Fibroblast of skin of left quadriceps (primary cell): ENCODE measurements at regions not wholly inside any gene's neighbourhood (a gene's known extent, or its start where the extent isn't known, plus 50 kb on each side); places are given as distances from the start of the nearest gene placed in this dataset.

Source experiments
- DNase-seq, 2 experiments: peaks; one replicate each; pipeline ENCODE4 v3.0.0-alpha.2; 2013; ENCODE audit warnings: low read depth in 2 of 2

DNA sequence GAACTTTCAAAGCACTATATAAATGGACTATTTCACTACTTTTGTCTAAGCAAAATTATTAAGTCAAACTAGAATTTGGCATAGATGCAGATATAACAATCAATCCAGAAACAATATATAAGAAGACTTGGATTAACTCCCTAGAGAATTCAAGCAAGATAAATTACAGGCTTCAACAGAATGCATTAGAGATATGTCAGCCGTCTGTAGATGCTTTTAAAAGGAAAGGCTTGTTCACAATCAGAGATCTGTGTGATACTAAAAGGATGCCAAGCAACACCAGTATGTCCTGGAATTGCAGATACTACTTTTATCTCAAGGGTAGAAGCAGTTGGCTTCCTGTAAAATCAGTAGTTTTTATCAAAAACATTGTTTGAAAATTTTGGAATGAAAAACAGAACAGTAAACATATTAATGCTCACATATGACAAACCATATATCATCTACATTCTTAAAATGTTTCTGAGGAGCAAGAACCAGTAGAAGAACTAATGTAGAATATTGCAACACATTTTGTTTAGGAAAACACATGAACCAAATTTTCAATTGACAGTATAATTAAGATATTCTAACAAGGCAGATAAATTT is 947.9 kb upstream of the LRRN3 start:
- DNase-seq = no peak

DNA sequence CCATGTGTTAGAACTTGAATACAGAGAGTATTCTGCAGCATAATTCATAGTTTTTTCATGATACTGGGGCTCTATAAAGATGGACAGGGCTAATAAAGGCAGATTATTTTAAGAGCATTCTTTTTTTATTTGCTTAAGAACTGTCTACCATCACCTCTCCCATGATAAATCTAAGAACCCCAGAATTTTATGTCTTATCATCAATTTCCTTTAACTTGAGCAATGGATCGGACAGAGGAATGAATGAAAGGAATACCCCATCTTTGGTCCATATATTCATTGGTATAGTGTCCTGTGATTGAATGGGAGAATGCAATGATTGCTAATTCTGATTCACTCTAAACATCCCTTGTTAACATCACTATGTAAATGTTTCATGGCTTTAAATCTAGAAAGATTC is 946.3 kb upstream of the LRRN3 start:
- DNase-seq = no peak

DNA sequence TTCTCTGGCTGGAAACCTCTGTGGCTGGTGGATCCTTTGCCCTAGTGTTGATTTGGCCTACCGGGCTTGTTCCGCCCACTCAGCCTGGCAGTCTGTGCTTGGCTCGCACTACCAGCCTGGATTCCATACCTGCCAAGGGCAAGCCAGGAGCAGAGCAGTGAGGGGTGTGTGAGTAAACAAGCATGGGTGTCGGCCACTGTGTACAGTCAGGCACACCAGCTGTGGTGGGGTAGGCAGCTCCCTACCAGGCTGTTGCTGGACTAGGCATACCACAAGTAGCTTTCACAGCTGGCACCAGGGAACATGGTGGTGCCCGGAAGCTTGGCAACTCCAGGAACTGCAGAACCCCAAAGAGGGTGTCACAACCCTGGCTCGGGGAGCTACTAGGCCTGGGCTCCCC is 942.9 kb upstream of the LRRN3 start:
- DNase-seq = no peak

DNA sequence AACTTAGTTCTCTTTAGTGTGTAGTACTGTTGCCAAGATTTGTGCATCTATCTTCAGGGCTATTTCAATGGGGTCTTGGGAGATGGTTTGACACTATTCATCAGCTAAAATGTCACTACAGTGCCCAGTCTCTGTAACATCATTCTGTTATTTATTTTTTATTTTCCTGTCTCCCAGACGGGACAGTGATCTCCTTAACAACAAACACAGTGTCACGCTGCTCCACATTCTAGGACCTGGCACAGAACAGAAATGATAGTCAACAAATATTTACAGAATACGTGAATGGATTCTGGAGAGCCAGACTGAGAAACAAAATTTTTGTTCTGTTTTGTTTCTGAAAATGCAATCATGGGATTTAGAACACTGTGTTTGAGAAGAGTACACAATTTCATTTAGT is 937.7 kb upstream of the LRRN3 start:
- no peak for DNase-seq

DNA sequence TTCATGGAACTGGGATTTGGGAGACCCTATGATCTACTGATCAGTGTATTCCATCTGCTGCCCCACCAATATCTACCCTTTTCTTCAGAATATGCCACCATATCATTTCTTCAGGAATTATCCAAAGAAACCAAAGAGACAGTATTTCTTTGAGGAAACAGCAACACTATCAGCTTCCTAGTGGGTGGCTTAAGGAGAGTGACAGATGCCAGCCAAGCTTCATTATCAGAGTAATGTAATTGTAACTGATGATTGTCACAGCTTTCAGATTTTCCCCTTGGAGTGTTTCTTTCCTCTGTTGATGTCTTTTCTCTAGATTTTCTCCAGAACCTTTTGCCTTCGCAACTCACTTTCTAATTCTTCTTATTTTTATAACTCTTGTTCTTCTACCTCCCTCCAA is 934.4 kb upstream of the LRRN3 start:
- no peak for DNase-seq

DNA sequence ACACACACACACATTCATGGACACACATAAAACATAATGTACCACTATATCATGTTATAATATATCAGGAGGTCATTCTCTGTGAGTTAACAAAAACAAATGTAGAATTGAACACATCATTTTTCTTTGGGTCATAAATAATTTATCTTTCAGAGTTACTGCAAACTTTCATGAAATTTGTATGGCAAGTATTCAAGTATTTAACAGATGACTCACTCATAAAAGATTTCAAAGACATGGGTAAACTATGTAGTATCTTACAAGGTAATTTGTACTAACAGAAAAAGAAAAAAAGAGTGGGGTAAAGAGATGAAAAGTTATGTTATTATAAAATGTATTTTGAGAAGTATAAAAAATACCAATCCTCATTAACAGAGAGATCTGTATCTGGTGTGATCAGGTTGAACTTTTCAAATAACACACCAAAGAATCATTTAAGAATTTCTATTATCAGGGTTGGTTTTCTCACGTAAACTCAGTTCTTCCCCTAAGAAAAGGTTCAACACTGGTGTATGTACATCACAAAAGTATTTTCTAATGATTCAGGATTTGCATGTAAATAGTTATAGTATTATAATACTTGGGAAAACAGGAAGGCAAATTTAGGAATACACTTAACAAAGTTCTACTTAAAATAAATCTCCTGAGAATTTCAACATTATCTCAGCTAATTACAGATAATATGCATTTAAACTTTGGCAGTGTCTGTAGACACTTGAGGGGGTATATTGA is 933.1 kb upstream of the LRRN3 start:
- DNase-seq = peak; percentile 14 to 15

DNA sequence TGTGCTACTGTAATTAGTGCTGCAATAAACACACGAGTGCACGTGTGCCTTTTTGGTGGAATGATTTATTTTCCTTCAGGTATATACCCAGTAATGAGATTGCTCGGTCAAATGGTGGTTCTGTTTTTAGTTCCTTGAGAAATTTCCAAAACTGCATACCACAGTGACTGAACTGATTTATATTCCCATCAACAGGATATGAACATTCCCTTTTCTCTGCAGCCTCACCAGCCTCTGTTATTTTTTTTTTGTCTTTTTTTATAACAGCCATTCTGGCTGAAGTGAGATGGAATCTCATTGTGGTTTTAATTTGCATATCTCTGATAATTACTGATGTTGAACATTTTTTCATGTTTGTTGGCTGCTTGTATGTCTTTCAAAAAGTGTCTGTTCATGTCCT is 922.9 kb upstream of the LRRN3 start:
- DNase-seq = no peak

DNA sequence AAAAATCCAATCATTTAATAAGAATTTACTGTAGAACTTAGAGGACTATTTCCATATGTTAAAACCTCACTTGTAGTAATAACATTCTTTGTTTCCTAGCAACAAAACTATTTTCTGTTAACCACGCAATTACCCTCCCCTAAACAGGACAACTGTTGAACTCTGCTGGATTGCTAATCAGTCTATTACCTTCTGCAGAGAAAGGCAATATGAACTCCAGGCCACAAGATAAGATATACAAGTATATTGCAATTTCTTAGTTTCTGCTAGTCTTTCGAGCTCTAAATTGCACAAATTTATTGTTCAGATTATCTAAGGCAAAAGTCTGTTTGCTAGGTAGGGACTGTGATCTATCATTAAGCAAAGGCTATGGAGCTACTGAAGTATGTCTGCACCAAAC is 920.1 kb upstream of the LRRN3 start:
- DNase-seq = no peak

DNA sequence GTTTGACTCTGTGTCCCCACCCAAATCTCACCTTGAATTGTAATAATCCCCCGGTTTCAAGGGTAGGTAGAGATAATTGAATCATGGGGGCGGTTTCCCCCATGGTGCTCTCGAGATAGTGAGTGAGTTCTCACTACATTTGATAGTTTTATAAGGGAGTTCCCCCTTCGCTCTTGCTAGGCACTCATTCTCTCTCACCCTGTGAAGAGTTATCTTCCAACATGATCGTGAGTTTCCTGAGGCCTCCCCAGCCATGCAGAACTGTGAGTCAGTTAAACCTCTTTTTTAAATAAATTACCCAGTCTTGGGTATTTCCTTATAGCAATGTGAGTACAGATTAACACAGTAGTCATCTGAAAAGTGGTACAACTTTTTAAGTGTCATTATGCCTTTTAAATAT is 913.5 kb upstream of the LRRN3 start:
- no peak for DNase-seq

DNA sequence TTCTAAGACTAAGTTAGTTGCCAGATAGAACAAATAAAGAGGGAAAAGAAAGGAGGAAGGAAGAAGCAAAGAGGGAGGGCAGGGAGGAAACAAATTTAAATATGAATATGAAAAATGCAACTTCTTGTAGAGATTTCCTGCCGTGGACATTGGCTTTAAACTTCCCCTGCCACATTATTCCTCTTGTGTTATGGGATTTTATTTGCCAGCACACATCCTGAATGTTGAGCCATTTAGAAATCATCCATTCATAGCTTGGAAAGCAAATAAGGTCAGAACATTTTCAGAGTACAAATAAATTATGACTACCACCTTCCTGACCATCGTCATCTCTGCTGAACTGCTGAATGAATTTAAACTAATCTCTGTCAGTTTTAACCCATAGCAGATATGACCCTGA is 911.9 kb upstream of the LRRN3 start:
- DNase-seq = no peak

DNA sequence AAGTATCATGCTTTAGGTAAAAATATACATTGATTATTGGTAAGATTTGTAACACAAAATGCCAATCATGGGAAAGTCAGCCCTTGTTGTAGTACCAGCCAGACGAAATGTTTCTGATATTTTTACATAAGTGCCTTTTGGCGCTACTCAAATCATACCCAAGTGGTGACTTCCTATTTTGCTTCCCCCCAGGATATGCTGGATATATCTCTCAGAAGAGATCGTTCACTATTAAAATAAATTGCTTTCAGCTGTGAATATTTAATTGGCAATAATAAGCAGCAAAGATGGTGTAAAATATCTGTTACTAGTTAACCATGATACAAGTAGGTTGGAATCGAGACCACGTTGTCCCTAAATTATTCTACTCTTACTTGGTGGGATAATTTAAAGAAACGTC is 909.2 kb upstream of the LRRN3 start:
- no peak for DNase-seq

DNA sequence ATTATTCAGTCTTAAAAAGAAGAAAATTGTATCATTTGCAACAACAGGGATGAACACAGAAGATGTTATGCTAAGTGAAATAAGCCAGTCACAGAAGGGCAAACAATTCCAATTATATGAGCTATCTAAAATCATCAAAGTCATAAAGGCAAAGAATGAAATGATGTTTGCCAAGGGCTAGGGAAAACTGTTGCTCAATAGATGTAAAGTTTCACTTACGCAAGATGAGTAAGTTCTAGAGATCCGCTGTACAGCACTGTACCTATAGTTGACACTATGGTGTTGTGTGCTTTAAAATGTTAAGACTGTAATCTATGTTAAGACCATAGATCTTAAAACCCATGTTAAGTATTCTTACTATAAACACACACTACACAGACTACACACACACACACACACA is 904.6 kb upstream of the LRRN3 start:
- no peak for DNase-seq

DNA sequence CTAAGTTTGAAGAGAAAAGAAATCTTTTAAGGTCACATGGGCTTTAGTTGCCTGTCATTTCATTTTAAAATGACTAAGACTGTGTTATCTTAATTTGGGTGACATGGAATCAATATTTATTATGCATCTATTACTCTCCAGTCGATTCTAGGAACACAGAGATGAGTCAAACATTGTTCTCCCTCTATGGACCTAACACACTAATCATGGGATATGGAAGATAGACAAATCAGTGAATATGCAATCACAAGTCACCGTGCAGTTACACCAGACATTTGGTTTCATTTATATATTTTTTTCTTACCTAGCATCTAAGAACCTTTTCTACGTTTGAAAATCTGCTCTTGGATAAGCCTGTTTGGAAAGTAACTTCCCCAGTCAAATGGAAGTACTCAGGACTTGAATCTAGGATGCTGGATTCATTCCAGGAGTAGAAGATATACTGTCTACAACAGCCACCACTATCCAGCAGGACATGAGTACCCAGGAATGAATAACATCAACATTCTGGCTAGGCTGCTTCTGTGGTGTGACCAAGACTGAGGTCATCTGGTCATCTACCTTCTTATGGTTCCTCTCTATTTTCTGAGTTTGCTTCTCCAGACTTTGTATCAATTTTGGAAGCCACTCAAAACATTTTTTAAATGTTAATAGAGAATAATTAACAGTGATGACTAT is 902.9 kb upstream of the LRRN3 start:
- no peak for DNase-seq

DNA sequence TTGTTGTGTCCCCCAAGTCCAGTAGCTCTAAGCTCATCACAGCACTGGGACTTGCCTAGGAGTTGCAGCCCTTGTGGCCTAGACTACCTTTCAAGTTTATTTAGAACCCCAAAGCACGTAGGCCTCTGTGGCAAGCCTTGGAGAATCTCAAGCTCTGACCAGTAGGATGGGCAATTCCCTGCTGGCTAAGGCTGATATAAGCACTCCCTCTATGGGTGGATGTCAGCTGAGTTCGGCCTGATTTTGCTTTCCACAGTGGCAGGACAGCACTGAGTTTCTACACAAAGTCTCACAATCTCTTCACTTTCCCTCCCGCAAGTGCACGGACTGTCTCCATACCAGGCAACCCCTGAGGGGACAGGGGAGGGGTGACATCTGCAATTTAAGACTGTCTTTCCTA is 886.4 kb upstream of the LRRN3 start:
- DNase-seq = no peak

DNA sequence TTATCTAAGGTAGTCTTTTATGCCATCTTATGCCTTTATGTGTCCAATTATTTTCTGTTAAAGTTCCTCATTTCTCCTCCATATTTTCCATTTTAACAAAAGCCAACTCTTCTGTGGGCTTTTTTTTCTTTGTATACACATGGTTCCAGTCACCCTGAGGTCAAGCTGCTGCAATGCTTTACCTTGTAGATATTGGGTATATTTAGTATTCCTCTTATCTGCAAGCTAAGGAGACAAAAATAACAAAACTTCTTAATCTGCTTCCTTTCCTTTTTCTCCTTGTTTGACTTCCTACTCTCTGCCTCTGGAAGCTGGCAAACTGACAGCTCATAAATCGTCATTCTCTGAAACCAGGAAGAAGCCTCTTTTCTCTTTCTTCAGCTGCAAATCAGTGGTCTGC is 885.0 kb upstream of the LRRN3 start:
- DNase-seq = no peak

DNA sequence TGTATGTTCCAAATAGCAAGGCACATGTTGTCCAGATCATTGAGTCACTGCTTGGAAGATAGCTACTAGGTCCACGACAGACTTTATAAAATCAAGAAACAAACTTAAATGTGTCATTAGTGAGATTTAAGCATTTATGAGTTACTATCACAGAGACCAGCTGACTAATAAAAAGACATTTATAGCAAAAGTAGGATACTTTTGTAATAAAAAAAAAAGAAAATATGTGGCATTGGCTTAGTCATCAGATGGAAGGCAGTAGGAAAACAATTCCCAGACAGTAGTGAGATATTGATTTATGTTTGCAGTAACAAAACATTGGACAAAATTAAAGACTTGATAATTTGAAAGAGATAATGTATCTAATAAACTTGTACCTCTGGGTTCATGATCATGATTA is 881.0 kb upstream of the LRRN3 start:
- DNase-seq = no peak

DNA sequence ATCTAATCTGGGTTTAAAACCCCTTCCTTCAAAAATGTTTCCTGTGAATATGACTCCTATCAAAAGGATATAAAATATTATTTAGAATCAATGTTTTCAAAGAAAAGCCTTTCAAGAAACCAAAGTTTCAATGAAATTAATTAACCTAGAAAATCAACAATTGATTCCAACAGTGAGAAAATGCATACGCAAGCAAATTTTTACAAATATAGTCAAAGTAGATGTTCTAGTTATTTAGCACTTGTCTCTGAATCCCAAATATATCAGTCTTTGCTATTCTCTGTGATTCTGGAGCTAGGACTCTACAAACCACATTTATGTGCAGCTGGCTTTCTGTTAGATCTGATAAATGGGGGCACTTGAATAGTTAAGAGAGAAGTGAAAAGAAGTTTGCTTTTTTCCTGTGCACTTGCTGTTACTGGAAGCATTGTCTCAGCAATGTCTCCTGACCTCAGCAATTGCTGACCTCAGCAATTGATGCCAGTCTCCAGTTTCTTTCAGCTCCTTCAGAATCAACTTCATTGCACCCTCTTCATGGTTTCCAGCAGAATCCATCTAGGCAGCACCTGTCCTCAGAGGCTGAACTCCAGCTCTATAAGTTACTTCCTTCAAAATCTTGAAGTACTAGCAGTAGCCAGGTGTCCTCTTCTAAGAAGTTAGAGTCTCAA is 879.9 kb upstream of the LRRN3 start:
- no peak for DNase-seq

DNA sequence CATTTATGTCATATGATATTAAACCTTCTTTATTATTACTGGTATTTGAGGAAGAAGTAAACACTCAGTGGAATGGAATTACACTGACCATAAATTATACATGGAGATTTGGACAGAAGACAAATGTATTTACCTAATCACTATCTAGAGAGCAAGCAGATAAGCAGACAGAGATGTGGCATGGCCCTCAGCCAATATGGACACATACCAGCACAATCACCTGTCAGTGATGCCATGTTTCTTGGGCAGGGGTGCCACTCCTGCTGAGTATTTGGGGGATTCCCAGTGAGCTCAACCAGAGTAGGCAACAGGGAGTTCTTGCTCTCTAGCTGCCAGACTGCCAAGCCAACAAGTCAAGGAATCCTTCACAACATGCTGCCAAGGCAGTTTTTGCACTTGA is 866.3 kb upstream of the LRRN3 start:
- DNase-seq = no peak

DNA sequence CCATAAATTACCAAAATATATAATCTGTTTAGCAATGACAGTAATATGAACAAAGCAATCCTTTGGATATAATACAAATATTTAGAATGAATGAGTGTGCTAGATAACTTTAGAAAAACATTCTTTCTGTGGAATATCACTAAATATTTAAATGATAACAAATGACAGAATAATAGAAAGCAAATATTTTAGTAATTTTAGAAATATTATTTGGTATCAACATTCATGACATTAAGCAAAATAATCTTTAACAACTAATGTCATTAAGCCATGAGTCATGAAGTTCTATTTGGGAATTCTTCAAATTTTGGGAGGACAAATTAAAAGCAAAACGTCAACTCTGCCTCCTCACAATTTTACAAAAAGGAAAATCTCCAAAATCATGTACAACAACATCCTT is 844.8 kb upstream of the LRRN3 start:
- no peak for DNase-seq

DNA sequence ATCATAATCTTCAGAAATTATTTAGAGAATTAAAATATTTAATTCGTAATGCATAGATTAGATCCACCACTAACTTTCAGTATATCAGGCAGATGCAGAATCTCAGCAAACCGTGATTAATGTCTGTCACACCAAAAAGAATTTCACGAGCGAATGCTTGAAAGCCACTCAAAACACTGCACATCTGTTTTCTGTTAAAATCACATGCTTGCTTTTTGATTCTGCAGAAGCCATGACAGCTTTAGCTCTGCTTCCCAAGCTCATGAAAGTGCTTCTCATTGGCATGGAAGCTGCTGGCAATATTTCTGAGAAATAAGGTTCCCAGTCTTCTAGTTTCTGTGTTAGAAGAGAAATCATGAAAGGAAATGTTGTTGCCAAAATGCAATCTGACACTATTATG is 837.8 kb upstream of the LRRN3 start:
- DNase-seq = no peak

DNA sequence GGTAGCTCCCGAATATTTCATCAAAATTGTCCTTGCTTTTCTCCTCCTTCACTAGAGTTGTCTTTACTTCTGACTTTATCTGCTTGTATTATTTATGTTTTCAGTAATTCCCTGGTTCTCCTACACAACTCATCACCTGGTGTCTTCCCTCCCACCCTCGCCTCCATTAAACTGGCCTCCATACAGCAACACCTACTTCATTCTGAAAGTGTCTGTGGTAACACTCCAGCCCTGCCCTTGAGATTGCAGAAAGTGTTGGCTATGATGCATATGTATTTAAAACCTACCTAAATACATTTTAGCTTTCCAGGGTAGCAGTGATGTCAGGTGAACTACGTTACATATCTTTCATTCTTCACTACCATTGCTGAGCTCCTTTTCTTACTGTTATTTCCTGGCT is 833.3 kb upstream of the LRRN3 start:
- no peak for DNase-seq

DNA sequence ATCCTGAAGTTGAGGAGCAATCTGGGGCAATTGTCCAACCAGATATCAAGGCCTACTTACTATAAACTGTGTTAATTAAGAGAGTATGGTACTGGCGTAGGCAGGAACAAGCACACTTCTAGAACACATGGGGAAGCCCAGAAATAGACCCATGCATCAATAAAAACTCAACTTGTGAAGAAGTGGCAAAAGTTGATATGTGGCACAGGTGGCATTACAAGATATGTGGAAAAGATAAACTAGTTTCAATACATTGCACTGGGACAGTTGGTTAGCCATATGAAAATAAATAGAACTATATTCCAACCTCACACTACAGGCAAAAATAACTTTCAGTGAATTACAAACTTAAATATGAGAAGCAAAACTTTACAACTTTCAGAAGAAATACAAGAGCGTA is 828.7 kb upstream of the LRRN3 start:
- DNase-seq = no peak

DNA sequence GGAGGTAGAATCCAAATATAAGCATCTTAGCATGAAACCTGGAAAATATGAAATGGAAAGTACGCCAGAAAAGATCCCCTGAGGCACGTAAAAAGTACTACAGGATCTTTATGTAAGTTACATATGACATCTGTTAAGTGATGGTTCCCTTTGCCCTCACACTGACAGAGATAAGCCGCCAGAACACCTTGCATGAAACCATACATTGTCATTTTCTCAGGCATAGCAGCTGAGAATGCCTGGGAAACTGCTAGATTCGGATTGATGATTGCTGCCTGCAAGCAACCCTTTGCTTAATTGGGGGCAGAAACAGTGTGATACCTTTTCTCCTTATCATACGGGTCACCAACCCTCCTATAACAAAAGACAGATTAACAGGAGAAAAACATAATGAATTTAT is 826.6 kb upstream of the LRRN3 start:
- no peak for DNase-seq
